Colon (tissue), 2 donors: ENCODE measurements at regions not wholly inside any gene's neighbourhood (a gene's known extent, or its start where the extent isn't known, plus 50 kb on each side); places are given as distances from the start of the nearest gene placed in this dataset.
"Not testable (repeated sequence)": the region's sequence is repeated elsewhere in the genome, so short reads cannot be mapped to it uniquely, and the experiment has no call there.

Experiments used
- FAIRE-seq: peaks from 2 replicates; lab custom pipeline; 2012; peaks lifted over from hg19 to GRCh38; lab: Jason Lieb, UNC
- donor health status: control.
- donor health status: control.

- FAIRE-seq: not testable (repeated sequence)
Observed at GRCh38 chr6:147651-148050, 144.6 kb upstream of the DUSP22 start.

GRCh38 chr6:148051-148984 lies 144.0 kb upstream of the DUSP22 start:
- FAIRE-seq: not testable (repeated sequence)

GRCh38 chr6:150147-150546 lies 142.1 kb upstream of the DUSP22 start:
- not testable (repeated sequence) for FAIRE-seq

DNA sequence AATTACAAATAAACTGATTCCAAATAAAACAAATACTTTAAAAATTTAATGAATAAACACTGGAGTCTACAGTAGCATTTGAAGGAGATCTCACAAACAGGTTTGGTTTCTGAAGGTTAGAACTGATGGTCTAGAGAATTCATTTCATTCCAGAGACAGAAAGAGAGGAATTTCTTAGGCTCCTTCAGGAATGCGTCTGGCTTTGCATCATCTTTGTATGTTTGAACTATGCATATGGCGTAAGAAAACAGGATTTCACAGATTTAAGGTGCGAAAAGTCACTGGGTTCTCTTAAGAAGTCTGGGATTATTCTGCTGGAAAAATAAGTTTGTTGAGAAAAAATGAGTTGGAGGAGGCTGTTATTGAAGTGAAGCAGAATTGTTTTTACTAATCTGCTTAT lies 139.9 kb upstream of the DUSP22 start:
- not testable (repeated sequence) for FAIRE-seq

GRCh38 chr6:153026-153425 lies 139.3 kb upstream of the DUSP22 start:
- FAIRE-seq: not testable (repeated sequence)

DNA sequence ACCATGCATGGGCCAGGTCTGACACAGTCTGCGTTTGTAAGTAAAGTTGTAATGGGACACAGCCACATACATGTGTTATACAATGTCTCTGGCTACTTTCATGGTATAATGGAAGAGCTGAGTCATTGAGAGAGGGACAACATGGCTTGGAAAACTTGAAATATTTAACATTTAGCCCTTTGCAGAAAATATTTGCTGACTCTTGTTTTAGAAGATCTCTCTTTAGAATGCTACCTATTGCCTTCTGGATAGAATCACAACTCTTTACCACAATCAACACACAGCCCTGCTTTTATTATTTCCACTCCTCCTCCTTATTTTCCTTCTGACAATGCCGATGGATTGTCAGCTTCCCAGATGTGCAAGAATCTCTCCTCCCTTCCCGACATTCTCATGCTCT lies 138.4 kb upstream of the DUSP22 start:
- FAIRE-seq: not testable (repeated sequence)

GRCh38 chr6:154321-155092 lies 137.8 kb upstream of the DUSP22 start:
- FAIRE-seq: not testable (repeated sequence)

DNA sequence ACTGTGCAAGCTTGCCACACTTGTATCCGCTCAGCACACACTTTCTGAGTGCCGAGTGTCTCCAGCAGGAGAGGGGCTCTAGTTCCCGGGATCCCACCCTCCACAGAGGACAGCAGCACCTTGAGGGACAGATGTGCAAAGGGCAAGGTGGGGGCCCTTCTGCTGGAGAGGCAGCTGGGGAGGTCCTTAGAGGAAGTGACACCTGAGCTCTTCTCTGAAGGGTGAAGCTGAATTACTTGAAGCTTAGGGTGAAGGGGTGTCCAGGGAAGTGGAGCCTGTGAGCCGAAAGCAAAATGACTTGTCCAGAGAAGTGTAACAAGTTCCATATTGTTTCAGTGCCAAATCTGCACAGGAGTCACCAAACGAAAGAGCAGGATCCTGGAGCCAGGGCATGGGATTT lies 136.3 kb upstream of the DUSP22 start:
- no peak for FAIRE-seq

DNA sequence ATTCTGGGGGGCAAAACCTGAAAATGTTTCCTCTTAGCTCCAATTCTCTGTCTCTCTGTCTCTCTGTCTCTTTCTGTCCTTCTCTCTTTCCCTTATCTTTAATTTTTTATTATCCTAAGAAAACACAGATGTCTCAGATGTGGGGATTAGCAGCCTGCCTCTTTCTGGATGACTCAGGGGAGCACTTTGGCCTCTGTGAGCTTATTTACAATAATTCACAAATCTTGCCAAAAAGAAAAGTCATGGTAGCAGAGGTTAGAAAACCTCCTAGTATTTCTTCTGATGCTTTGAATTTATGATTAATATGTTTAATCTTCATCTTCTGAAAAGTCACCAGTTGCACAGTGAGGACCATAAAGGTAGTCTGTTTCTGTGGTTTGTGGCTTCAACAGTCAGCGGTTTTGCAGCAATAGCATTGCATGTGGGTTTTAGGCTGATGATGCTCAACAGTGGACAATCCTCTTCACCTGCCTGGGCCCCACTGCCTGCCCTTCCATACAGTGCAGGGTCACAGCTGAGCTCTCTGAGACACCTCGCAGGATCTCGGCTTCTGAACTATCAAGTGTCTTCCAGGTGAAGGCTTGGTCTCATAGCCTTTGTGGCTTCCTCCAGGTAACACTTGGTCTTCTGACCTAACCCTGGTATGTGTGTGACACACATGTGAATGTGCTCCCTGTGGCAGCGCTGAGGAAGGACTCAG lies 135.7 kb upstream of the DUSP22 start:
- not testable (repeated sequence) for FAIRE-seq

DNA sequence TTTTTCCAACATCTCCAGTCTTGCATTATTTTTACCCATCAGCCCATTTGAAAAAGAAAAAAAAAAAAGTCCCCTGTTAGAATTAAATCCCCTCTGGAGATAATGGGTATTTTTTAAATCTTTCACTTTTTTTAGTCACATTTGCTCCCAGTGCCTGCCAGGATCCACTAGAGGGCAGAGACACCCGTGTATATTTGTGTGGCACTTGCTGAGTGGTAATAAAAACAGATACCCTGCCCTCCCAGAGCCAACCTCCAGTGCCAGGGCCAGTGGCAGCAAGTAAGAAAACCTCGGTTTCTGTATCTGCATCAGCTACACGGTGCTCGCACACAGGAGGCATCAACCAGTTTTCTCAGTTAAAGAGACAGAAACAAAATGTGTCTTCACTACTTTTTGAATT lies 135.1 kb upstream of the DUSP22 start:
- not testable (repeated sequence) for FAIRE-seq

DNA sequence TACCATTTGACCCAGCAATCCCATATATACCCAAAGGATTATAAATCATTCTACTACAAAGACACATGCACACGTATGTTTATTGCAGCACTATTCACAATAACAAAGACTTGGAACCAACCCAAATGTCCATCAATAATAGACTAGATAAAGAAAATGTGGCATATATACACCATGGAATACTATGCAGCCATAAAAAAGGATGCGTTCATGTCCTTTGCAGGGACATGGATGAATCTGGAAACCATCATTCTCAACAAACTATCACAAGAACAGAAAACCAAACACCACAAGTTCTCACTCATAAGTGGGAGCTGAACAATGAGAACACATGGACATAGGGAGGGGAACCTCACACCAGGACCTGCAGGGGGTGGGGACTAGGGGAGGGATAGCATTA lies 130.6 kb upstream of the DUSP22 start:
- not testable (repeated sequence) for FAIRE-seq

DNA sequence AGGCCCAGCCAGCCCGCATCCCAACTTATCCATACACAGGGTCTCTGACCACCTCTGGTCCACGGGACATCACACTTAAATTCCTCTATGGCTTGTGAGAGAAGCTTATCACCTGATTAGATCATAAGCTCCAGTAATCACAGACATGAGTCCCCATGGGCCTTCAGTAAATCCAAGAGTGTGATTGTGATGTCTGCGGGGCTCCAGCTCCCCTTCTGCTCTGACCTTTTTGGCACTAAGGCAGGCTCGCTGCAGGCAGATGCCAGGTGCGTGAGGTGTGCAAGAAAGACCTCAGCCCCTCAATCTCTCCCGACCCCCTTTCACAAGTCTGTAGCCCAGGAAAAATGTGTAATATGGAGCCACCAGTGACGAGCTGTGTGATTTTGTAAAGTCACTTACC lies 127.6 kb upstream of the DUSP22 start:
- FAIRE-seq: no peak

GRCh38 chr6:165263-165662 lies 127.0 kb upstream of the DUSP22 start:
- no peak for FAIRE-seq

- FAIRE-seq: no peak
Observed at GRCh38 chr6:165906-166305, 126.4 kb upstream of the DUSP22 start.

DNA sequence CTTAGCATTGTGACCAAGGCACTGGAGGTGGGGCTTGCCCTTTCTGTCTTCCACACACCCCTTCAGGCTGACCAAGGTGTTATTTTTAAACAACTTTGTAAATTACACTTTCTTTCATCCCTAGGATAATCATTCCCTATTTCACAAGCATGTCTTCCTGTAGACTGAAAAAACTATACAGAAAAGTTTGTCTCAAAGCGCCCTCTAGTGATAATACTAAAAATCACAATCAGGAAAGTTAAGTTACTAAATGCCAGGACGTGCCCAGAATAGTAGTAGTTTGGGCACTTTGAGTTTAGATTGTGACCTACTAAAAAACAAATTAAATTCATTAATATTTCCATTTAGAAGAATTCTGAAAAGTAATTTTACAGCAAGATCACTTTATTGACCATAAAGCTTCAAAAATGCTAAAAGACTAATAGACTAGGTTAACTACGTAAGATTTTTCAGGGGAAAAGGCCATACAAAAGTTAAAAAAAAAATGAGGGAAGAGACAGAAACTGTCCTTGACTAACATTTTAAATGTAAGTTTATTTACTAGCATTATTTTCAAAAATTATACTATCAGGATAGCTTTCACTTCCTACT lies 123.3 kb upstream of the DUSP22 start:
- FAIRE-seq: peak; percentile 10

- FAIRE-seq: no peak
Observed at GRCh38 chr6:174036-174435, 118.3 kb upstream of the DUSP22 start.

- peak; percentile 58 for FAIRE-seq
Observed at GRCh38 chr6:175680-176079, 116.6 kb upstream of the DUSP22 start.

DNA sequence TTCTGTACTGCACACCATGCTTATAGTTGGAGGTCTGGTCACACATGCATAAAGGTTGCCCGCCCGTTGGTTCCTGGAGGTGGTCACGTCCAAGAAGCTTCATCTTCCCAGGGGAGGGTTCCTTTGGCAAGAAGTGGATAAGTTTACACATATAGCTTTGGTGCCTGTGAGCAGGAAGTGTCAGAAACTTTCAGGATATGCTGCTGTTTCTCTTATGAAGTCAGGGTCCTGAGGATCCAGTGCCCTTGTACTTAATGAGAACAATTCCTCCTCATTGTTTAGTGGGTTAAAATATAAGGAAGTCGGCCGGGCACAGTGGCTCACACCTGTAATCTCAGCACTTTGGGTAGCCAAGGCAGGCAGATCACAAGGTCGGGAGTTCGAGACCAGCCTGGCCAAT lies 115.5 kb upstream of the DUSP22 start:
- no peak for FAIRE-seq

DNA sequence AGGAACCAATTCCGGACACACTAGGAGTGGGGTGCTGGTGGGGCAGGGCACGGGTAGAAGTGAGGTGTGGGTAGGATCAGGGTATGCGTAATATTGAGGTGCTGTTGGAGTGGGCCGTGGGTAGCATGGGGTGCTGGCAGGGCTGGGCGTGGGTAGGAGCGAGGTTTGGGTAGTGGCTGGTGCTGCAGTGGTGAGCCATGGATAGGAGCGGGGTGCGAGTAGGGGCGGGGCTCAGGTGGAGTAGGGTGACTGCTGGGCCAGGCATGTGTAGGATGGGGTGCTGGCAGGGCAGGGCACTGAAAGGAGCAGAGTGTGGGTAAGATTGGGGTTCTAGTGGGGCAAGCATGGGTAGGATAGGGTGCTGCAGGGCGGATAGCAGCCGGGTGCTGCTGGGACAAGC lies 114.2 kb upstream of the DUSP22 start:
- FAIRE-seq: no peak

DNA sequence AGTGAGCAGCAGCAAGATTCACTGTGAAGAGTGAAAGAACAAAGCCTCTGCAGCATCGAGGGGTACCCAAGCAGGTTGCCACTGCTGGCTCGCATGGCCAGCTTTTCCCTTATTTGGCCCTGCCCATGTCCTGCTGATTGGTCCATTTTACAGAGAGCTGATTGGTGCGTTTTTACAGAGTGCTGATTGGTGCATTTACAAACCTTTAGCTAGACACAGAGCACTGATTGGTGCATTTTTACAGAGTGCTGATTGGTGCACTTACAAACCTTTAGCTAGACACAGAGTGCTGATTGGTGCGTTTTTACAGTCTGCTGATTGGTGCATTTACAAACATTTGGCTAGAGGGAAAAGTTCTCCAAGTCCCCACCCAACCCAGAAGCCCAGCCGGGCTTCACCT lies 113.4 kb upstream of the DUSP22 start:
- FAIRE-seq: not testable (repeated sequence)

DNA sequence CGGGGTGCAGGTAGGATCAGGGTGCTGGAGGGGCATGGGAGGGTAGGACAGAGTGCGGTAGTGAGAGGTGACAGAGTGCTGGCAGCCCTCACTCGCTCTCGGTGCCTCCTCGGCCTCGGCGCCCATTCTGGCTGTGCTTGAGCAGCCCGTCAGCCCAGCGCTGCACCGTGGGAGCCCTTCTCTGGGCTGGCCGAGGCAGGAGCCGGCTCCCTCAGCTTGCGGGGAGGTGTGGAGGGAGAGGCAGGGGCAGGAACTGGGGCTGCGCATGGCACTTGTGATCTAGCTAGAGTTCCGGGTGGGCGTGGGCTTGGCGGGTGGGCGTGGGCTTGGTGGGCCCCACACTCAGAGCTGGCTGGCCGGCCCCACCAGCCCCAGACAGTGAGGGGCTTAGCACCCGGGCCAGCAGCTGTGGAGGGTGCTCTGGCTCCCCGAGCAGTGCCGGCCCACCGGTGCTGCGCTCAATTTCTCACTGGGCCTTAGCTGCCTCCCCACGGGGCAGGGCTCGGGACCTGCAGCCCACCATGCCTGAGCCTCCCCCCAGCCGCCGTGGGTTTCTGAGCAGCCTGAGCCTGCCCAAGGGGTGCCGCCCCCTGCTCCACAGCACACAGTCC lies 112.8 kb upstream of the DUSP22 start:
- no peak for FAIRE-seq
